Thyroid gland (tissue), 4 donors: ENCODE measurements at regions not wholly inside any gene's neighbourhood (a gene's known extent, or its start where the extent isn't known, plus 50 kb on each side); places are given as distances from the start of the nearest gene placed in this dataset.

Source experiments
- CTCF ChIP-seq, 6 experiments: fragments of 200-600 bp in 3 of 6; fragments of 450-650 bp in 3 of 6; sonication (generic) in 3 of 6; IDR thresholded peaks; one replicate each; pipeline ENCODE4 v1.5.1; 2016 to 2019; ENCODE audit warnings: antibody characterized with exemption in 6 of 6, mild to moderate bottlenecking in 2 of 6, inconsistent platforms in 1 of 6, moderate library complexity in 1 of 6
- POLR2A ChIP-seq, 2 donors: fragments of 450-650 bp; IDR thresholded peaks; one replicate each; pipeline ENCODE4 v1.6.1; 2017; ENCODE audit warnings: antibody characterized with exemption in 2 of 2, mild to moderate bottlenecking in 2 of 2, moderate library complexity in 1 of 2

DNA sequence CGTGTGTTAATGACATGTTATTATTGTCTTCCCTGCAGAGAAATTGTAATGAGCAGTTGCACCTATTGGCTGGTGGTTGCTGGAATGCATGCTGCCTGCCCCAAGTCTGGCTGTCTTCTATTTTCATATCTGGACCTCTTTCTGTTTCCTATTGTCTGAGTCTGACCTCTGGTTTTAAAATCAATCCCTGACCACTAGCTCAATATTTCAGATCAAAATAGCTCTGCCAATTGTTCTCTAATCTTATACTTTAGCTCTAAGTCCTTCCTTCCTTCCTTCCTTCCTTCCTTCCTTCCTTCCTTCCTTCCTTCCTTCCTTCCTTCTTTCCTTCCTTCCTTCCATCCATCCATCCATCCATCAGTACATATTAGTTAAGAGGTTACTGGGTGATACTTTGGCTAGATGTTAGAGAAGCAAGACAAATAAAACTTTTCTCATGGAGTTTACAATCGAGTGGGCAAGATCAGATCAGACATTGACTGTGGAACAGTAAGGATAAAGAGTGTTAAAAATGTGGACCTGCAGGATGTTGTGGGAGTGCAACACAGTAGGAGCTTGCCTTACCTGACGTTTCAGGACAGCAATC is 417.1 kb downstream of the SOCS6 start:
- TF ChIP-seq CTCF (IDR thresholded peaks at IDR 0.05) (no peak), POLR2A (IDR thresholded peaks at IDR 0.05) (no peak)
